ENCODE measurements at regions not wholly inside any gene's neighbourhood (a gene's known extent, or its start where the extent isn't known, plus 50 kb on each side); places are given as distances from the start of the nearest gene placed in this dataset.

GRCh38 chr5:121748686-121749085 lies 103.0 kb upstream of the FTMT start:
- intact Hi-C loops (cut with DNase I) = no loop called here
- no peaks in the 10 kb centered on the region for H3K36me3 ChIP-seq

DNA sequence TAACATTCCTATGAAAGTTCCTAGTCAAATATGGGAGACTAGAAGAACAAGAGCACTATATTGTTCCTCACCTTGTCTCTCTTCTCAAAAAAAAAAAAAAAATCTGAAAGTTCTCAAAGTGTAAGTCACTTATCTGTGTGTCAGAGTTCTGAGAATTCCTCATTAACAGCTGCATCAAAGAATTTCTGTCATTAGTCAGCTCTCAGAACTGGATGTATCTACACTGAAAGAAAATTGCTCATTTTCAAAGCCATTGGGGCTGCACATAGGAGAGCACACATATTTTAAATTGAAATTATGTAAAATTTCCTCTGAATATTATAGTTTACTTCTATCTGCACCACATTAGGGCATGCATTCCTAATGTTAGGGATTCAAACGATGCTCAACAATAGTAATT lies 99.5 kb upstream of the FTMT start:
- no peak for DNase-seq
- Histone ChIP-seq H3K4me1 (no peaks in the 10 kb centered on the region), H3K4me3 (no peak overlapping the region), H3K27me3 (no peaks in the 10 kb centered on the region), H3K27ac (no peak overlapping the region), H3K36me3 (no peaks in the 10 kb centered on the region), H3K9me3 (no peaks in the 10 kb centered on the region)
- 92 to 94% methylated on average over 1 of the region's 1 CpG for WGBS, 2 donors
- intact Hi-C loops (cut with DNase I) = no loop called here
- TF ChIP-seq POLR2A (IDR thresholded peaks at IDR 0.05) (no peak), EP300 (IDR thresholded peaks at IDR 0.05) (no peak), CTCF (IDR thresholded peaks at IDR 0.05) (no peak)

More at GRCh38 chr5:121748686-121749085, 103.0 kb upstream of the FTMT start:
- H3K9me3 ChIP-seq = no peaks in the 10 kb centered on the region
- no peak overlapping the region for H3K4me3 ChIP-seq
- H3K4me1 ChIP-seq = no peaks in the 10 kb centered on the region
- H3K27me3 ChIP-seq = no peaks in the 10 kb centered on the region
- no peak overlapping the region for H3K27ac ChIP-seq
- DNase-seq = no peak
- TF ChIP-seq POLR2A (IDR thresholded peaks at IDR 0.05) (no peak), POLR2AphosphoS5 (IDR thresholded peaks at IDR 0.05) (no peak), CTCF (IDR thresholded peaks at IDR 0.05) (no peak), EP300 (IDR thresholded peaks at IDR 0.05) (no peak)

GRCh38 chr5:121755266-121755665 lies 96.4 kb upstream of the FTMT start:
- WGBS, 2 donors = 89 to 91% methylated on average over 4 of the region's 4 CpGs
- Histone ChIP-seq H3K9me3 (no peaks in the 10 kb centered on the region), H3K27ac (no peak overlapping the region), H3K4me1 (no peaks in the 10 kb centered on the region), H3K27me3 (no peaks in the 10 kb centered on the region), H3K36me3 (no peaks in the 10 kb centered on the region), H3K4me3 (no peak overlapping the region)
- intact Hi-C loops (cut with DNase I) = no loop called here
- TF ChIP-seq EP300 (IDR thresholded peaks at IDR 0.05) (no peak), CTCF (IDR thresholded peaks at IDR 0.05) (no peak), POLR2AphosphoS5 (IDR thresholded peaks at IDR 0.05) (no peak), POLR2A (IDR thresholded peaks at IDR 0.05) (no peak)
- no peak for DNase-seq

DNA sequence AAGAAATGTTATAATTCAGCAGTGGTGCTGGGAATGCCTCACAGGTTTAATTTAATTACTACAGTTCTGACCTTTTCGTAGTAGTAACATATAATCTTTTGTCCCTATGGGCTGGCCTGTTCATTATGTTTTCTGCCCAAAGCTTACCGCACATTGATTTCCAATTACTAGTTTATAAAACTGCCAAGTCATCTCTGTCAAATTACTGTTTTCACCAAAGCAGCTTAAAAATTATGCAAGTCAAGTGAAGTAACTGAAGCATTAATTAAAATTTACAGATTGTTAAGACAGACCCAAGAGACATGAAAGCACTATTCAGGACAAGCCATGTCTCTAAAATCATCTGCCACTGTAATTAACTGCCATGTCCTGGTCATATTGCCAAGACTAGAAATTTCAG lies 93.9 kb upstream of the FTMT start:
- no peak overlapping the region for H3K27ac ChIP-seq
- no peaks in the 10 kb centered on the region for H3K27me3 ChIP-seq
- H3K9me3 ChIP-seq = no peaks in the 10 kb centered on the region
- intact Hi-C loops (cut with DNase I) = no loop called here
- H3K36me3 ChIP-seq = no peaks in the 10 kb centered on the region
- no peak for DNase-seq
- WGBS, 2 donors = 91 to 92% methylated on average over 2 of the region's 2 CpGs
- TF ChIP-seq POLR2AphosphoS5 (IDR thresholded peaks at IDR 0.05) (no peak), CTCF (IDR thresholded peaks at IDR 0.05) (no peak), POLR2A (IDR thresholded peaks at IDR 0.05) (no peak), EP300 (IDR thresholded peaks at IDR 0.05) (no peak)
- no peak overlapping the region for H3K4me3 ChIP-seq
- no peaks in the 10 kb centered on the region for H3K4me1 ChIP-seq

DNA sequence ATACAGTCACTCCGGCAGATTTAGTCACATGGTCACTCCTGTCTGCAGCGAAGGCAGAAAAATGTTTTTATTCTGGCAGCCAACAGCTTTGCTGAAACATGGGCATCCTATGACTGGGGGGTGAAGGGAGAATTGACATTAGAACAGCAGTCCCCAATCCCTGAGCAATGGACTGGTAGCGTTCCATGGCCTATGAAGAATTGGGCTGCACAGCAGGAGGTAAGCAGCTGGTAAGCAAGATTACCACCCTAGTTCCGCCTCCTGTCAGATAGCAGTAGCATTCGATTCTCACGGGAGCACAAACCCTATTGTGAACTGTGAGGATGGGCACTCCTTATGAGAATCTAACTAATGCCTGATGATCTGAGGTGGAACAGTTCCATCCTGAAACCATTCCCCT lies 93.1 kb upstream of the FTMT start:
- no peak for DNase-seq
- WGBS, 2 donors = 77 to 90% methylated on average over 6 of the region's 6 CpGs

More for the DNA sequence above, 93.1 kb upstream of the FTMT start:
- no peaks in the 10 kb centered on the region for H3K9me3 ChIP-seq
- no peak overlapping the region for H3K4me3 ChIP-seq
- H3K27ac ChIP-seq = no peak overlapping the region
- H3K36me3 ChIP-seq = no peaks in the 10 kb centered on the region
- TF ChIP-seq POLR2AphosphoS5 (IDR thresholded peaks at IDR 0.05) = no peak
- no peak for TF ChIP-seq POLR2A (IDR thresholded peaks at IDR 0.05)
- TF ChIP-seq CTCF (IDR thresholded peaks at IDR 0.05) = no peak
- no peak for TF ChIP-seq EP300 (IDR thresholded peaks at IDR 0.05)
- no peaks in the 10 kb centered on the region for H3K27me3 ChIP-seq
- H3K4me1 ChIP-seq = no peaks in the 10 kb centered on the region
- intact Hi-C loops (cut with DNase I) = no loop called here

Measured in sigmoid colon (tissue), 6 donors.